HepG2 (cell line): ENCODE measurements at regions not wholly inside any gene's neighbourhood (a gene's known extent, or its start where the extent isn't known, plus 50 kb on each side); places are given as distances from the start of the nearest gene placed in this dataset.

ENCODE experiments used
- ATAC-seq: fragments of 200-7000 bp; cut with Tn5 transposase; 3 replicates; pipeline ENCODE4 v1.9.1; 2020; ENCODE audit warnings: mild to moderate bottlenecking, moderate library complexity
- BruUV-seq: library from RNA; stranded (reverse); fragments of 400-500 nt; replicated peaks from 2 replicates; lab custom pipeline; 2021; lab: Mats Ljungman, UMichigan
- CTCF ChIA-PET: fragments of 300-600 bp; formaldehyde crosslinking; extraction: SDS; loops from one replicate; lab custom pipeline; 2021; ENCODE audit warnings: low total read pairs, inconsistent platforms, low intra/inter-chr PET ratio; lab: Yijun Ruan, JAX
- POLR2A ChIA-PET: fragments of 350-600 bp; sonication (Branson Sonifier 250); formaldehyde crosslinking; loops from one replicate; lab custom pipeline; 2020; ENCODE audit warnings: antibody characterized with exemption, inconsistent platforms; lab: Yijun Ruan, JAX
- DNase-seq: peaks from one replicate; pipeline ENCODE4 v3.0.0-alpha.2; 2015; ENCODE audit warnings: low spot score
- FAIRE-seq: peaks from 3 replicates; lab custom pipeline; 2011; peaks lifted over from hg19 to GRCh38; lab: Jason Lieb, UNC
- H2AFZ ChIP-seq: one replicate; pipeline ENCODE4 v1.6.1; 2011; ENCODE audit warnings: low read length, inconsistent platforms
- H3K27ac ChIP-seq: fragments of 300-600 bp; 3 replicates; pipeline ENCODE4 v1.8.0; 2011; ENCODE audit warnings: mixed run types, mild to moderate bottlenecking, mixed read lengths, low read length, inconsistent platforms; ENCODE audit not compliant: insufficient read depth; ENCODE audit errors: extremely low read length
- H3K27me3 ChIP-seq, 2 experiments: fragments of 200-600 bp in 1 of 2; 2 replicates in 1 of 2; 3 replicates in 1 of 2; pipeline versions ENCODE4 v1.6.0 to v1.8.0; 2011; ENCODE audit warnings: low read length in 2 of 2, mild to moderate bottlenecking in 2 of 2, moderate library complexity in 2 of 2, inconsistent platforms in 1 of 2; ENCODE audit not compliant: insufficient read depth in 2 of 2, control insufficient read depth in 1 of 2
- H3K36me3 ChIP-seq, 2 experiments: fragments of 200-600 bp in 1 of 2; replicated peaks in 1 of 2; 2 replicates in 1 of 2; 3 replicates in 1 of 2; pipeline versions ENCODE4 v1.5.1 to v1.8.0; 2011; ENCODE audit warnings: low read length in 2 of 2, inconsistent platforms in 1 of 2; ENCODE audit not compliant: insufficient read depth in 2 of 2, control insufficient read depth in 1 of 2
- H3K4me1 ChIP-seq: 2 replicates; pipeline ENCODE4 v1.5.1; 2012; ENCODE audit warnings: low read length, inconsistent platforms; ENCODE audit not compliant: insufficient read depth
- H3K4me2 ChIP-seq: 2 replicates; pipeline ENCODE4 v1.6.0; 2011; ENCODE audit warnings: low read depth, low read length, inconsistent platforms
- H3K4me3 ChIP-seq, 3 experiments: fragments of 200-600 bp in 1 of 3; sonication (generic), shearing (Covaris generic) in 1 of 3; replicated peaks in 1 of 3; 2 replicates each; pipeline ENCODE4 v1.5.1; 2011 to 2016; ENCODE audit warnings: low read length in 3 of 3, inconsistent platforms in 2 of 3, low read depth in 2 of 3, mild to moderate bottlenecking in 2 of 3, control low read depth in 1 of 3, mixed read lengths in 1 of 3; ENCODE audit not compliant: insufficient read depth in 1 of 3
- H3K79me2 ChIP-seq: one replicate; pipeline ENCODE4 v1.6.1; 2011; ENCODE audit warnings: low read length, inconsistent platforms; ENCODE audit not compliant: insufficient read depth
- H3K9ac ChIP-seq: 2 replicates; pipeline ENCODE4 v1.6.0; 2011; ENCODE audit warnings: mild to moderate bottlenecking, low read depth, low read length, inconsistent platforms; ENCODE audit not compliant: insufficient read depth
- H3K9me3 ChIP-seq: 2 replicates; pipeline ENCODE4 v1.5.1; 2012; ENCODE audit warnings: mild to moderate bottlenecking, low read length
- H4K20me1 ChIP-seq: 2 replicates; pipeline ENCODE4 v1.6.0; 2011; ENCODE audit warnings: inconsistent platforms, mild to moderate bottlenecking, low read length, moderate library complexity; ENCODE audit not compliant: insufficient read depth
- AHDC1 ChIP-seq: sonication (generic); formaldehyde crosslinking; IDR thresholded peaks from 2 replicates; pipeline ENCODE4 v1.5.1; 2020; ENCODE audit warnings: mild to moderate bottlenecking, missing genetic modification reagents, borderline replicate concordance
- ELK4 ChIP-seq: sonication (generic); formaldehyde crosslinking; IDR thresholded peaks from 2 replicates; pipeline ENCODE4 v1.9.0; 2021; ENCODE audit warnings: missing genetic modification reagents, borderline replicate concordance
- FOXC1 ChIP-seq: sonication (generic); formaldehyde crosslinking; IDR thresholded peaks from 2 replicates; pipeline ENCODE4 v1.8.0; 2022; ENCODE audit warnings: mild to moderate bottlenecking, missing genetic modification reagents, borderline replicate concordance
- GLI4 ChIP-seq: sonication (generic); formaldehyde crosslinking; IDR thresholded peaks from 2 replicates; pipeline ENCODE4 v1.5.1; 2020; ENCODE audit warnings: missing genetic modification reagents, mild to moderate bottlenecking, moderate library complexity, borderline replicate concordance
- SP5 ChIP-seq: IDR thresholded peaks from 2 replicates; pipeline ENCODE4 v1.6.1; 2016; ENCODE audit warnings: low read depth, borderline replicate concordance
- YY1 ChIP-seq: IDR thresholded peaks from 2 replicates; pipeline ENCODE4 v1.6.1; 2011; ENCODE audit warnings: low read length, low read depth, moderate library complexity, mild to moderate bottlenecking; ENCODE audit not compliant: insufficient read depth, insufficient replicate concordance
- ZFP37 ChIP-seq: sonication (generic); formaldehyde crosslinking; IDR thresholded peaks from 2 replicates; pipeline ENCODE4 v1.4.0; 2020; ENCODE audit warnings: missing genetic modification reagents, borderline replicate concordance
- ZNF687 ChIP-seq: sonication (generic); formaldehyde crosslinking; IDR thresholded peaks from 2 replicates; pipeline ENCODE4 v1.5.1; 2020; ENCODE audit warnings: mild to moderate bottlenecking, missing genetic modification reagents, moderate library complexity
- ZNF782 ChIP-seq: sonication (generic); formaldehyde crosslinking; IDR thresholded peaks from 2 replicates; pipeline ENCODE4 v1.4.0; 2020; ENCODE audit warnings: missing genetic modification reagents, mild to moderate bottlenecking, borderline replicate concordance
- WGBS: methylation state at CpG from one replicate; pipeline ENCODE4 v1.1.6; 2017; ENCODE audit warnings: low lambda C conversion rate; 5-methylcytosine and 5-hydroxymethylcytosine counted together
- in situ Hi-C: cut with HindIII; loops from 2 replicates; pipeline ENCODE4 v1.10.0; 2017; ENCODE audit warnings: low pct_unique_long_range_greater_than_20kb; ENCODE audit not compliant: extremely low pct_ligation_motif_present
- intact Hi-C: fragments of 100-400 bp; cut with micrococcal nuclease; formaldehyde crosslinking; loops from one replicate; pipeline ENCODE4 v1.10.0; 2022; ENCODE audit not compliant: unreplicated experiment

- no peak for TF ChIP-seq AHDC1 (CRISPR knock-in tag)
Measured at GRCh38 chr14:100401031-100401692, 78.0 kb downstream of the SLC25A47 start (continued).

GRCh38 chr14:100401792-100402191 lies 78.7 kb downstream of the SLC25A47 start:
- H3K9ac ChIP-seq, result no peak overlapping the region
- no peak overlapping the region for H3K27ac ChIP-seq
- H3K9me3 ChIP-seq, result no peaks in the 10 kb centered on the region
- no peaks in the 10 kb centered on the region for H3K27me3 ChIP-seq
- H3K79me2 ChIP-seq, result no peaks in the 10 kb centered on the region
- no TSS peak for BruUV-seq
- no peak for FAIRE-seq
- ChIA-PET POLR2A (no interaction called here), CTCF (no interaction called here)
- H3K36me3 ChIP-seq, result no peaks in the 10 kb centered on the region
- H3K4me3 ChIP-seq, result no peak overlapping the region
- no peak overlapping the region for H3K4me2 ChIP-seq
- no peak overlapping the region for H2AFZ ChIP-seq
- TF ChIP-seq FOXC1 (CRISPR knock-in tag), result no peak
- TF ChIP-seq YY1, result no peak
- TF ChIP-seq GLI4 (CRISPR knock-in tag), result no peak
- TF ChIP-seq ZNF782 (CRISPR knock-in tag), result no peak
- TF ChIP-seq SP5 (CRISPR knock-in tag), result no peak
- TF ChIP-seq ELK4 (CRISPR knock-in tag), result no peak
- no peak for TF ChIP-seq ZNF687 (CRISPR knock-in tag)
- TF ChIP-seq ZFP37 (CRISPR knock-in tag), result no peak
- ATAC-seq, result no peak
- H3K4me1 ChIP-seq, result peaks cover 45% of the 10 kb centered on the region
- no peak for DNase-seq
- intact Hi-C loops, result no loop called here
- no peaks in the 10 kb centered on the region for H4K20me1 ChIP-seq
- WGBS, result 81% methylated on average over 3 of the region's 3 CpGs
- in situ Hi-C loops, result loop anchor here (10.0 kb wide), 1 partner anchor 493 kb away; no protein-coding TSS in a partner anchor
